ENCODE measurements at regions not wholly inside any gene's neighbourhood (a gene's known extent, or its start where the extent isn't known, plus 50 kb on each side); places are given as distances from the start of the nearest gene placed in this dataset.

GRCh38 chr12:107957459-107957858 lies 171.6 kb upstream of the WSCD2 start:
- TF ChIP-seq SREBF1 (IDR thresholded peaks at IDR 0.05; ENCODE audit: borderline replicate concordance, low read depth, low read length): no peak
- no peak for TF ChIP-seq HMG20A (CRISPR knock-in tag; conservative IDR thresholded peaks at IDR 0.05)
- TF ChIP-seq BHLHE40 (IDR thresholded peaks at IDR 0.05; ENCODE audit: low read length): no peak

Measured in K562 (cell line).